Trophoblast cell (in vitro differentiated cells and primary cell): ENCODE measurements at regions not wholly inside any gene's neighbourhood (a gene's known extent, or its start where the extent isn't known, plus 50 kb on each side); places are given as distances from the start of the nearest gene placed in this dataset.

Experiments
- DNase-seq, 2 donors: peaks; one replicate each; pipeline ENCODE4 v3.0.0-alpha.2; 2016
- H2AFZ ChIP-seq: 2 replicates; pipeline ENCODE4 v1.6.1; 2013; ENCODE audit warnings: low read length, moderate library complexity, mild to moderate bottlenecking; ENCODE audit not compliant: insufficient read depth, poor library complexity
- H2AK5ac ChIP-seq: 2 replicates; pipeline ENCODE4 v1.6.1; 2013; ENCODE audit warnings: mild to moderate bottlenecking, low read length
- H2BK120ac ChIP-seq: 2 replicates; pipeline ENCODE4 v1.6.1; 2013; ENCODE audit warnings: low read length, mild to moderate bottlenecking, moderate library complexity; ENCODE audit not compliant: insufficient read depth, poor library complexity
- H2BK12ac ChIP-seq: 2 replicates; pipeline ENCODE4 v1.6.1; 2013; ENCODE audit warnings: mild to moderate bottlenecking, low read length, moderate library complexity
- H2BK5ac ChIP-seq: 2 replicates; pipeline ENCODE4 v1.6.1; 2013; ENCODE audit warnings: low read length, low read depth, moderate library complexity, mild to moderate bottlenecking; ENCODE audit not compliant: poor library complexity
- H3K14ac ChIP-seq: 2 replicates; pipeline ENCODE4 v1.6.1; 2013; ENCODE audit warnings: mild to moderate bottlenecking, low read length
- H3K18ac ChIP-seq: 2 replicates; pipeline ENCODE4 v1.6.1; 2013; ENCODE audit warnings: mild to moderate bottlenecking, low read length
- H3K23ac ChIP-seq: 2 replicates; pipeline ENCODE4 v1.6.1; 2013; ENCODE audit warnings: low read length
- H3K27ac ChIP-seq: 2 replicates; pipeline ENCODE4 v1.5.1; 2013; ENCODE audit warnings: low read depth, mild to moderate bottlenecking, inconsistent platforms, low read length, moderate library complexity
- H3K27me3 ChIP-seq: 2 replicates; pipeline ENCODE4 v1.6.1; 2013; ENCODE audit warnings: inconsistent platforms, mild to moderate bottlenecking, low read length, moderate library complexity; ENCODE audit not compliant: insufficient read depth
- H3K36me3 ChIP-seq, 2 experiments: 1 replicate in 1 of 2; 2 replicates in 1 of 2; pipeline ENCODE4 v1.6.1; 2013; ENCODE audit warnings: low read length in 2 of 2, mild to moderate bottlenecking in 2 of 2, moderate library complexity in 1 of 2; ENCODE audit not compliant: insufficient read depth in 2 of 2, control insufficient read depth in 1 of 2
- H3K4ac ChIP-seq: 2 replicates; pipeline ENCODE4 v1.6.1; 2013; ENCODE audit warnings: low read depth, mild to moderate bottlenecking, low read length, moderate library complexity
- H3K4me1 ChIP-seq, 2 experiments: 1 replicate in 1 of 2; 2 replicates in 1 of 2; pipeline ENCODE4 v1.6.1; 2013; ENCODE audit warnings: low read length in 2 of 2, mild to moderate bottlenecking in 2 of 2, moderate library complexity in 1 of 2; ENCODE audit not compliant: insufficient read depth in 2 of 2, control insufficient read depth in 1 of 2
- H3K4me2 ChIP-seq: 2 replicates; pipeline ENCODE4 v1.6.1; 2013; ENCODE audit warnings: inconsistent platforms, mild to moderate bottlenecking, low read length, moderate library complexity
- H3K4me3 ChIP-seq: 2 replicates; pipeline ENCODE4 v1.5.1; 2013; ENCODE audit warnings: mild to moderate bottlenecking, low read depth, low read length, inconsistent platforms
- H3K79me1 ChIP-seq: one replicate; pipeline ENCODE4 v1.6.1; 2013; ENCODE audit warnings: low read length
- H3K79me2 ChIP-seq: 2 replicates; pipeline ENCODE4 v1.6.1; 2013; ENCODE audit warnings: low read length, mild to moderate bottlenecking; ENCODE audit not compliant: control insufficient read depth, insufficient read depth, poor library complexity
- H3K9ac ChIP-seq: 2 replicates; pipeline ENCODE4 v1.6.1; 2013; ENCODE audit warnings: mild to moderate bottlenecking, low read length
- H3K9me3 ChIP-seq: 2 replicates; pipeline ENCODE4 v1.6.1; 2013; ENCODE audit warnings: low read depth, mild to moderate bottlenecking, control low read depth, inconsistent platforms, low read length; ENCODE audit not compliant: insufficient read depth
- H4K12ac ChIP-seq: 2 replicates; pipeline ENCODE4 v1.6.1; 2013; ENCODE audit warnings: low read depth, mild to moderate bottlenecking, low read length, moderate library complexity
- H4K8ac ChIP-seq: 2 replicates; pipeline ENCODE4 v1.6.1; 2013; ENCODE audit warnings: low read depth, mild to moderate bottlenecking, low read length, moderate library complexity
- H4K91ac ChIP-seq: one replicate; pipeline ENCODE4 v1.6.1; 2013; ENCODE audit warnings: low read depth, mild to moderate bottlenecking, low read length, moderate library complexity
- WGBS: extraction: QIAGEN DNeasy Blood & Tissue Kit; methylation state at CpG from one replicate; pipeline ENCODE4 v1.1.7; 2013; ENCODE audit warnings: missing lambda C conversion rate; ENCODE audit not compliant: insufficient read length, insufficient coverage; ENCODE audit errors: extremely low coverage; 5-methylcytosine and 5-hydroxymethylcytosine counted together

DNA sequence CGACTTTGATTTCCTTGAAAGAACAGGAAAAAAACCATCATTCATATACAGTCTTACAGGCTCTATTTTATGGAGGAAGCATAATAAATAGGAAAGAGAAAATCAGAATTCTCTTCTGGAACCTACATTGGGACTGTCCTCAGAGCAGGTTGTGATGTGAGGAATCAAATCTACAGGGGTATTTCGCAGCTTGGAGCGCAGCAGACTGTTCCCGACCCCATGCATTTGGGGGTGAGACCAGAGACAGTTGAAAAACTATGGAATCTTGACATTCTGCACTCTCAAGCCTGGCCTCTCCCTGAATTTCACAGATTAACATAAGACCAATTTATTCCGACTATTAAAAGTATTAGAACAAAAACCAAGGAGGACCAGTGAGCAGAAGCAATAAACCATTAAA, 93.3 kb upstream of the PRSS58 start:
- Histone ChIP-seq H3K27ac (no peak overlapping the region), H2AK5ac (no peak overlapping the region), H3K36me3 (no peaks in the 10 kb centered on the region), H4K12ac (no peak overlapping the region), H3K18ac (no peak overlapping the region), H3K4ac (no peak overlapping the region), H2BK12ac (no peak overlapping the region), H3K14ac (no peak overlapping the region), H3K4me3 (no peak overlapping the region), H2AFZ (no peak overlapping the region), H3K9ac (no peak overlapping the region), H3K27me3 (no peaks in the 10 kb centered on the region), H3K4me1 (no peaks in the 10 kb centered on the region), H2BK5ac (no peak overlapping the region), H3K79me2 (no peaks in the 10 kb centered on the region), H3K4me2 (no peak overlapping the region), H4K91ac (no peak overlapping the region), H3K9me3 (peaks cover 2% of the 10 kb centered on the region), H2BK120ac (no peak overlapping the region), H3K79me1 (no peaks in the 10 kb centered on the region), H4K8ac (no peak overlapping the region), H3K23ac (no peak overlapping the region)
- no CpG with 5 or more reads among the region's 5 CpGs for WGBS
- no peak for DNase-seq

DNA sequence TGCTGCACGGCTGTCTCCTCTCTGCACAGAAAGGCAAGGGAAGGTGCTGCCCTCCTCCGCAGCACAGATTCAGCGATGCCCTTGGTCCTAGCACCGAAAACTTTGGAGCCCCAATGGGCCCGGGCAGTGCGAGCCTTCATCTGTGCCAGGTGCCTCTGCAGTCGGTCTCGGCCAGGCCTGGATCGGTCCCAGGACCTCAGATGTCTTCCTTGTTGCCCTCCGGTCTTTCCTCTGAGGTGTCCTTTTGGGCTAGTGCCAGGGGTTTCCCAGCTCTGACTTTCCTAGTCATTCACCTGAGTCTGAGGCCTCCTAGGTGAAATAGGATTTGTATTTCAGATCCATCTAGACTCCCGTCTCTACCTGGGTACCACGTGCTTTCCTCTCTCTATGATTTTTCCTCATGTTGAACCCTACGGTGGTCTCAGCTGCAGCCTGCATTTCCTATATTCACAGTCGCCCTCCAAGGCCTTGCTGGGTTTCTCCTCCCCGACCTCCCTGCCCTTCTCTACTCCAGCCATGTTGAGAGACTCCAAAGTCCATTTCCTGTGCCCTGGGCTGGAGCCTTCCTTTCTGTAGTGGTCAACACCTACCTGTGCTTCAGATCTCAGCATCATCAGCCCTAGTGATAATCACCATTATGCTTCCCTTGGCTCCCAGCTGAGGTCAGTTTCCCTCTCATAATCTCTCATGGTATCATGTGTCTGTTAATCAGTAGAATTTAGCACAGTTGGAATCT, 92.0 kb upstream of the PRSS58 start:
- H2AK5ac ChIP-seq, result no peak overlapping the region
- no peak overlapping the region for H4K91ac ChIP-seq
- H3K4me2 ChIP-seq, result no peak overlapping the region
- no peaks in the 10 kb centered on the region for H3K4me1 ChIP-seq
- no peaks in the 10 kb centered on the region for H3K27me3 ChIP-seq
- H4K8ac ChIP-seq, result no peak overlapping the region
- H3K4me3 ChIP-seq, result no peak overlapping the region
- no peak for DNase-seq
- H2BK120ac ChIP-seq, result no peak overlapping the region
- H3K79me2 ChIP-seq, result no peaks in the 10 kb centered on the region
- H3K9ac ChIP-seq, result no peak overlapping the region
- no peak overlapping the region for H3K23ac ChIP-seq
- no peak overlapping the region for H3K4ac ChIP-seq
- H2BK5ac ChIP-seq, result no peak overlapping the region
- H3K14ac ChIP-seq, result no peak overlapping the region
- H3K36me3 ChIP-seq, result no peaks in the 10 kb centered on the region
- no peak overlapping the region for H2AFZ ChIP-seq
- H2BK12ac ChIP-seq, result no peak overlapping the region
- no peaks in the 10 kb centered on the region for H3K79me1 ChIP-seq
- H3K9me3 ChIP-seq, result peaks cover 2% of the 10 kb centered on the region
- H4K12ac ChIP-seq, result no peak overlapping the region
- no CpG with 5 or more reads among the region's 15 CpGs for WGBS
- no peak overlapping the region for H3K18ac ChIP-seq
- H3K27ac ChIP-seq, result no peak overlapping the region

DNA sequence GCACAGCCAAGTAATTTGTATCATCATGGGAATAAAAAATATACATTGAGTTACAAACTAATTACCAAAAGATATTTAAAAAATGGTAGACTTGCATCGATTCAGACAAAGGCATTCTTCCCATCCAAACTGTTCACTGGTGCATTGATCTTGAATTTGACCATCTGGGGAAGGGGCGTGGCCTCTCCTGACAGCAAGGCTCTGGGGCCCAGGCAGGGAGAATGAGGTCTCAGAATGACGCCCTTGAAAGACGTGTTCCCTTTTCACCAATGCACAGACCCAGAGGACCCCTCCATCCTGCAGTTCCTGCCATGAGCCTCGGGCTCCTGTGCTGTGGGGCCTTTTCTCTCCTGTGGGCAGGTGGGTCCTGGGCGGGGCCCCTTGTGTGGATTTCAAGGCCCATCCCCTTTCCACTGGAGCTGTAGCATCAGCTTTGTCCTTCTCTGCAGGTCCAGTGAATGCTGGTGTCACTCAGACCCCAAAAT, 91.1 kb upstream of the PRSS58 start:
- Histone ChIP-seq H2BK120ac (no peak overlapping the region), H3K4me3 (no peak overlapping the region), H3K27me3 (no peaks in the 10 kb centered on the region), H2BK12ac (no peak overlapping the region), H3K27ac (no peak overlapping the region), H2AFZ (no peak overlapping the region), H3K4me1 (no peaks in the 10 kb centered on the region), H3K36me3 (no peaks in the 10 kb centered on the region), H3K79me2 (no peaks in the 10 kb centered on the region), H4K91ac (no peak overlapping the region), H4K12ac (no peak overlapping the region), H3K4me2 (no peak overlapping the region), H3K9ac (no peak overlapping the region), H2AK5ac (no peak overlapping the region), H3K23ac (no peak overlapping the region), H3K14ac (no peak overlapping the region), H3K18ac (no peak overlapping the region), H2BK5ac (no peak overlapping the region), H3K4ac (no peak overlapping the region), H4K8ac (no peak overlapping the region), H3K79me1 (no peaks in the 10 kb centered on the region), H3K9me3 (peaks cover 2% of the 10 kb centered on the region)
- WGBS, result no CpG with 5 or more reads among the region's 6 CpGs
- DNase-seq, result no peak

DNA sequence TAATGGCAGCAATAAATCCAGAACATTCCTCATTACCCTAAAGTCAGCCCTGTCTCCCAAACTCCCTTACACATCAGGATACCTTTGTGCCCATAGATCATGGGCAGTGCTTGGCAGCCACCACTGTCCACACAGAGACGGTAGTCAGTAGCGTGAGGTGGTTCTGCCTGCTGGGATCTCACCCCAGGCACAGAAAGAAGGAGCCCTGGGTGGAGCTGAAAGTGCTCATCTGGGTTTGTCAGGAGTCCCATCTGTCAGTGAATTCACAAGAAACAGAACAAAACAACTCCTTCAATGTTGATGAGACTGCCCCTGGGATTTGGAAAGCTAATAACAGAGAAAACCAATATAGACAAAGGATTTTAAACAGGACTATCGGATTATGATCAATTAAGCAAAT, 90.2 kb upstream of the PRSS58 start:
- Histone ChIP-seq H3K23ac (no peak overlapping the region), H3K79me1 (no peaks in the 10 kb centered on the region), H3K27ac (no peak overlapping the region), H4K8ac (no peak overlapping the region), H4K12ac (no peak overlapping the region), H3K9ac (no peak overlapping the region), H3K27me3 (no peaks in the 10 kb centered on the region), H2BK120ac (no peak overlapping the region), H2AK5ac (no peak overlapping the region), H3K36me3 (no peaks in the 10 kb centered on the region), H3K79me2 (no peaks in the 10 kb centered on the region), H3K4me3 (no peak overlapping the region), H3K9me3 (peaks cover 1% of the 10 kb centered on the region), H2BK5ac (no peak overlapping the region), H3K4me1 (no peaks in the 10 kb centered on the region), H3K18ac (no peak overlapping the region), H3K14ac (no peak overlapping the region), H2BK12ac (no peak overlapping the region), H3K4me2 (no peak overlapping the region), H4K91ac (no peak overlapping the region), H2AFZ (no peak overlapping the region), H3K4ac (no peak overlapping the region)
- no CpG with 5 or more reads among the region's 3 CpGs for WGBS
- no peak for DNase-seq
